GM19467 (cell line): ENCODE measurements at regions not wholly inside any gene's neighbourhood (a gene's known extent, or its start where the extent isn't known, plus 50 kb on each side); places are given as distances from the start of the nearest gene placed in this dataset.

Experiments used
- ATAC-seq: cut with Tn5 transposase; IDR thresholded peaks from one replicate; pipeline ENCODE4 v1.9.1; 2021; ENCODE audit warnings: mild to moderate bottlenecking, moderate library complexity; ENCODE audit not compliant: unreplicated experiment

DNA sequence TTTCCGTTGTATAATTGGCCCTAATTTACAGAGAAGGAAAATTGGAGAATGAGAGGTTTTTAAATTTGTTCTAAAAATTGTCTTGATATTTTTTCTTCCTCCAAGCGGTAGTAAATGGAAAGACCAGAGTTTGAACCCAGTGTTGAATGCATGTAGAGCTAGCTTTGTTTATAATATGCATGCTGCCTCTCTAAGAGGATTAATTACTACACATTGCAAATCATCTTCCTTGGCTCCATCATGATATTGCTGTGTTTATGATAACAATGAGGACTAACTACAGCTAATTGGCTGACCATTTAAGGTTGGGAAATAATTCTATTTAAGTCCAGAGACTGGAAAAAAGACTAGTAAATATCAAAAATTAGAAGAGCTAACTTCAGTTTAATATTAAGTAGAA lies 338.5 kb downstream of the PLK2 start:
- ATAC-seq = no peak

DNA sequence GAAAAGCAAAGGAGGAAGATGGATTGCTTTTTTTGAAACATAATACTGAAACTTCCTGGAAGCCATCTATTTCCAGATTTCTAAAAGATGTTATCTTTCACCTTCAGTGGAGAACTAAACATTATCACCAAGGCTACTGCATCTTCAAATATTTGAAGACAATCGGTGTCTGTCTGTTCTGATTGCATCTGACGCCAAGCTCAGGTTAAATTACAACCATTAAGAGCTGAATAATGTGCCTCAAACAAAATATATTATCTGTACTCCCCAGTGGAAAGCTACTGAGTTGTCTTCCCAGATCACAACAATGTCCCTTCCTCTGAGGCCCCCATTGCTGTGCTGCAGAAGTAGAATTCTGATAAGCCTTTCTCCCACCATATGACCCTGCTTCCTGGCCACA lies 342.3 kb downstream of the PLK2 start:
- ATAC-seq = no peak

DNA sequence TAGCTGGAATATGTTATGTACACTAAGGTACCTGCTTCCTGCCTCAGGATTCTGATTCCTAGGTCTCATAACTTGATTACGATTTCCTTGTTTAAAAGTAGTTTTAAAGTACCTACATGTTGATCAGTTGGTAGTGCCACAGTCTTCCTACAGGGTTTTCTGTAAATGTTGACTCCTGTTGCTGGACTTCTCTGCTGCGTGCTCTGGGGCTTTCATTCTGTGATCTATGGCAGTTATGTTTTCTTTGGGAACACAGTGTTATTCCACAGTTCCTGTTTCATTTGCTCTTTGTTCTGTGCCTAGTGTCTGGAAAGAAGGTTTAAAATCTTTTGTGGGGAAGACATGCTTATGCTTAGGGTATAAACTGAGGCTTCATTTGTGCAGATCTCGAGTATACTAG lies 343.5 kb downstream of the PLK2 start:
- no peak for ATAC-seq

DNA sequence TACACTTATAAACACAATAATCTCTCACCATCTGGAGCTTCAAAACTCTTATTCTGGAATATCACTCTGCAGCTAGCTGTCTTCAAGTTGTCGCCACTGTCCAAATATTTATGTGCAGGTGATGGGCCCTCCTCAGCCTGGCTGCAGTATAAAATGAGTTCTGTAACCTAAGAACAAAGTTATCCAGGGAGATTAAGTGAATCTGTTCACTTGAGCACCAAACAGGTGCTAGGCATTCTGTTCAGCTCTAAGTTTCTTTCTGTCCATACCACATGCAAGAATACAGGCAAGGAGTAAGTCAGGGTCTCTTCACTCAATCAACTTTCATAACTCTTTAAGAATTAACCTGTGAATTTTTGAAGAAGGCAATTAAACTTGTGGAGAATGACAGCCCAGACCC lies 344.1 kb downstream of the PLK2 start:
- no peak for ATAC-seq

DNA sequence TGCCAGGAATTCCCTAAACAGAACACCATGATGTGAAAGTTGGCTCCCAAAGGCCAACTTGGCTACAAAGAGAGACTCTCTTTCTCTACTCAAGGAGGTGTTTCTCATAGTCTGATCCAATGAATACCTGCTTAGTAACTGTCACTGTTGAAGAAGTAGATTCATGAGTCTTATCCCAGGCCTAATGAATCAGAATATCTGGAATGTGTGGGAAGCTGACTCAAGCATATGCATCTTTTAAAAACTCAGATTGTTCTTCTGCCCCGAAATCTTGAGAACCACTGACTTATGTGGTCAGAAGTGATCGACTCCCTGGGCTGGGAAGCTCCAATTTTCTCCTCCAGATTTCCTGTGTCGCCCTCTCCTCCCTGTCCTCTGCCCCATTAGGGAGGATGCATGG lies 345.6 kb downstream of the PLK2 start:
- no peak for ATAC-seq

DNA sequence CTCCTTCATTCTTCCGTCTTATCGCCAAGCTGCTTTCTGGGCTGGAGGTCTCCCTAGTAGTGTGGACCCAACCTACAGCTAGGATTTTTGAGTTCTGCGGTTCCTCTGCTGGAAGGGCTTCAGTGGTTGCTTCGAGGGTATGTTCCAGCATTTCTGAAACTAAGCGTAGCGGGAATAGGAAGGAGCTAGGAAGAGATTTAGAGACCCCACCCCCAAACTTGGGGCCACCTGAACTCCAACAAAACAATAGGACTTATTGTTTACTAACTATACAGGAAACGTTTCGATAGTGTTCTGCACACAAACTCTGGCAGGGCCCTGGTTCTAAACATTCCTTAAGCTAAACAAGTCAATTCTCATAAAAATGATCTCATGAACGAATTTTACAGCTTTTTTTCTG lies 346.7 kb downstream of the PLK2 start:
- ATAC-seq = no peak

DNA sequence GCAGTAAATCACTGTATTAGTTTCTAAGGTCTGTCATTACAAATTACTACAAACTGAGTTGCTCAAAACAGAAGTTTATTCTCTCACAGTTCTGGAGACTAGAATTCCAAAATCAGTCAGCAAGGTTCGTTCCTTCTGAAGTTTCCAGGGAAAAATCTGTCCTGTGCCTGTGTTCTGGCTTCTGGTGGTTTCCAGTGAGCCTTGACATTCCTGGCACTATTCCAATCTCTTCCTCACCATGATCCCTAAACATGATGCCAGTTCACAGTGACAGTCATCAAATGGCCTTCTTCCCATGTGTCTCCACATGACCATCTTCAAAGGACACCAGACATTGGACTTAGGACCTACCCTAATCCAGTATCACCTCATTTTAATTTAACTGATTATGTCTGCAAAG lies 351.4 kb downstream of the PLK2 start:
- no peak for ATAC-seq

DNA sequence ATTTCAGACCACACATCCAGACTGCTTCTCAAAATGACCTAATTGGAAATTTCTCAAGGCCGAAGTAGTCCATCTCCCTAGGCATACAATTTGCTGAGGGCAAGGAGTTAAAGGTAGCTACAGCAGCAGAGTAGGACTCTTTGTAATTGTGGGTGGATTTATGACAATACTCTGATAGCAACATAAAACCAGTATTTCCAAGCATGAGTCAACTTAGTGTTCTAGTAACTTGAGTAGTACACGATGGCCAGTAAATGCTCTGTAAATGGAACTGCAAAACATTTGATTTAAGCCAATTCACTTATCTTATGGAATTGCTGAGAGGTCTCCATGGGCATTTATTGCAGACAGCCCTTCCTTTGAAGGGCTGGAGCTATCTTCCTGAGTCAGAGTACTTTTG lies 352.2 kb downstream of the PLK2 start:
- ATAC-seq = no peak

DNA sequence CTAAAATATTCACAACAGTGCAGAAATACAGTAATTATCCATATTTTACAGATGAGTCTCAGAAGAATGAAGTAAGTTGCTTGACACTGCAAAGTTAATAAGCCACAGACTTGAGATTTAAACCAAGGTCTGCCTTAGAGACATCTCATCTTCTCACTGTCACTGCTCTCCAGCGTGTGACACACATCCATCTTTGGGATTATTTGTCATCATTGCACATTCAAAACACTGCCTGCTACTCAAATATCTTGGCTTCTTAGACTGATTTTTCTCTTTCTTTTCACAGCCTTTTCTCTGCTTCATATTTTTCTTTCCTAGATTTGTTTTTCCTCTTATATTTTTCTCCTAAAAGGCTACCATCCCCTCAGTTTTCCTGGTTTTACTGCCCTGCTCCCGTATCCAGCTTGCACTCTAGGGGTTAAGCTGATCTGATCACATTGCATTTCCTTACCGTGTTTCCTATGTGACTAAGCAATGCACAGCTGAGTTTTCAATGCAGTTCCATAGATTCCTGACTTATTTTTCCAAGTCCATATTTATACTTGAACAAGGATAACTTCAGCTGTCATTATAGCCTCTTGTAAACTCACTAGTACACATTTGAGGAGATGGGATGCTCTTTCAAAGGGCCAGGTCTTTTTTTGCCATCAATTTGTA lies 353.0 kb downstream of the PLK2 start:
- no peak for ATAC-seq

DNA sequence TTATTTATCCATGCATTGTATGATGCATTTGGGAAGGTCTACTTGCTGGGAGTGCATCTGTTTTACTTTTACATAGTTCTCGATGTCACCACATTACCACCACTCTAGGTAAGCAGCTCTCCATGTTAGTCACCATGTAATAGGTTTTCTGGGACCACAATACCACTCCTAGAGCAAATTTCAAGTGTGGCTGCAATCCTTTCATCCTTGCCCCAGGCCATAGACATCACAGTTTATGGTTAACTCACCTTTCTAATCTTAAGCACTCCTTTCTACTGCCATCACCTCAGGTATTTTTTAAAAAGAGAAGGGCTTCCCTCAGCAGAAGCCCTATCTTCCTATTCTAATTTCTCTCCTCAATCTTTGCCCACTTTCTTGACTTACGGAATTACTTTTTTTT lies 354.1 kb downstream of the PLK2 start:
- ATAC-seq = no peak

DNA sequence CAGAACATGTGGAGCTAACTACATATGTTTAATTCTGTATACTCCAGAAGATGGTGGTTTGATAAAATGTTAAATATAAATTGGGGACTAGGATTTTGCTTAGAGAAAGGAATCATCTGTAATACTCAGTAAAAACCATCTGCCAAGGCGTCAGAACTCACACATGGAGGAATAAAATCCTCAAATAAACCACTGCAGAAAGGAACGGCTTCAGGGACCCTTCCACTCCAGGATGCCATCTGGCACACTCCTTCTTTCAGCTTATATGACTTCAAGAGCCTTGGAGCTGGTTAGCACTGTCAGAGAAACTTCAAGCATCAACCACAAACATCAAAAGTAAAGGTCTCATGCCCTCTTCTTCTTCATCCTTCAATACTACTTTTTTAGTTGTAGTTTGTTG lies 360.6 kb downstream of the PLK2 start:
- no peak for ATAC-seq

DNA sequence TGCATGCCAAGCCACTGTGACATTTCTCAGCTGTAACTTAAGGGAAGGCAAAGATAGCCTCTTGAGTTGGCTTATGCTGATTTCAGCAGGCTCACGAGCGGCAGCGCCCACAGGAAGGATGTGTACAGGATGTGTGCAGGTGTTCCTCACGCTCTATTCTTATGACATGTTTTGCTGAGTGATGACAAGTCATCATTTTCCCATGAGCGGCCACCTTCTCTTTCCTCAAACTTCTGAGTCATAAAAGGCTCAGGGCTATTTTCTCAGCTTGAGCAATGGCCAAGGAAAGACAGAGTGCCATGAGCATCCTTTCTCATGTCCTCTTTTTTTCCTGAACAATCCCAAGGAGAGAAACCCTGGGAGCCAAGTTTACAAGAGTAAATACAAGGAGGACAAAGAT lies 365.9 kb downstream of the PLK2 start:
- no peak for ATAC-seq

DNA sequence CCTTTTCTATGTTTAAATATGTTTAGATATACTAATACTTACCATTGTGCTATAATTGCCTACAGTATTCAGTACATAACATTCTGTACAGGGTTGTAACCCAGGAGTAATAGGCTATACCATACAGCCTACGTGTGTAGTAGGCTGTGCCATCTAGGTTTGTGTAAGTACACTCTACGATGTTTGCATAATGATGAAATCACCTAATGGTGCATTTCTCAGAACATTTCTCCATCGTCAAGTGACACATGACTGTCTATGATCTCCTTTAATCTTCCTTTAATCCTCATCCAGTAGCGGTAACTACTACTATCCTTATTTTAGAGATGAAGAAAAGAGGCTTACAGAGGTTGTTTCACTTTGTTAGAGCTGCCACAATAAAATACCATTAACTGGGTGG lies 369.2 kb downstream of the PLK2 start:
- ATAC-seq = no peak

DNA sequence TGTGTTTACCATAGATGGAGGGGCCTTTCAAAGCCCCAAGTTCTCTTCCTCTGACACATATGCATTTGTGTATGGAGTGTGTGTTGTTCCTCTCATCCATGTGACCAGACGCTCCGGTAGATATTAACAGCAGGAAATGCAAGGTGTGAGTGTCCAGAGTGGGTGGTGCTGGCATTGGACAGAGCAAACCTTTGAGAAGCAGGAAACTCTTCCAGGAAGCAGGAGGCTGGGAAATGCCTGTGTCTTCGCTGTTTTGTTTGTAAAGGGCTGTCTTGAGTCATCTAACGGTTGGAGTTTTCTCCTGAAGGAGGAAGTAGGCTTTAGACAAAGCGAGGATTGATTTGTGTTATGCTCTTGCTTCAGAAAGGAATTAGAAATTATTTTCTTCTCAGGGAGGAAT lies 370.9 kb downstream of the PLK2 start:
- ATAC-seq = no peak

DNA sequence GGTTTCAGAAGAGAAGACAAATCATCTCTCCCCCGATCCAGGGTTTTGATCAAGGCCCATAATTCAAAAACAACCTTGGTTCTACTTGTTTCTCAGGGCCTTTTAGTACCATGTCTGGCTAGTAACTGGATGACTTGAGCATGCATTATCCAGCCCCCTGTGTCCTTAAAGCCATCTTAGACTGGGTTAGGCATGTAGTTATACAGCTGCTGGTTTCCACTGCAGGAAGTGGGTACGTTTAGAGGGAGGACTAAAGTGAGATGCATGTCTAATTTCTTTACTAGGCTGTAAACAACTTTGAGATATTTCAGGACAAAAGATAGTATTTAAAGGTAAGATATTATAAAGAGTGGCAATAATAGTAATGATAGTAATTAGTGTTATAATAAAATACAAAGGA lies 372.0 kb downstream of the PLK2 start:
- ATAC-seq = no peak

DNA sequence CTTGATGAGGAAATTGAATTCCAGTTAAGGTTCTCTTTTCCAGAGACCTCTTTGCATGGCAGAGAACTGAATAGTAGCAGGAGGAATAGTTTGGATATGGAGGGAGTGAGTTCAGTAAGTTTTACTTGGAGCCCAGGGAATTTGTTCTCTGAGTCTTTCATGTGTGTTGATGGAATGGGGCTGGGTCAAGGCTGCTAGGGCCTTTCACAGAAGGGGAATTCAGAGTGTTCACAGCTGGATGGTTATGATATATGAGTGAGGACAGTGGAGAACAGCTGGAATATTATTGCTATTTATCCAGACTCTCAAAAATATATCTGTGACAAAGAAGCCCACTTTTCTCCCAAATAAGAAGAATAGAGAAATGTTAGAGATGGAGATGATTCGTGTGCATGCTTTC lies 372.8 kb downstream of the PLK2 start:
- no peak for ATAC-seq

DNA sequence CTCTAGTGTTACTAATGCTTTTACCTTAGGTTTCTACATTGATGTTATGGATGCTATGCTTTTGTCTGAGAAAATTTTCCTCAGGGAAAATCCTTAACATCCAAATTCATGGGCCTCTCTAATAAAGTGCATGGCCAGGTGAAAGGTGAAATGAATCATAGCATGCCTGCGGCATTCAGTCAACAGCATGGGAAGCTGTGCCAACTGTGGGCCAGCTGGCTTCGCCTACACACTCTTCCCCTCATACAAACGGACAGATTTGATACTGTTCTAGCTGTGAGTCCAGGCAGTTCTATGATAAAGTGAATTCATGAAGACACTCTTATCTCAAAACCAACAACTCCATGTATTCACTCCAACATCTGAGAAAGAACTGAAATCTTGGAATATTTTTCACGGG lies 374.1 kb downstream of the PLK2 start:
- no peak for ATAC-seq

DNA sequence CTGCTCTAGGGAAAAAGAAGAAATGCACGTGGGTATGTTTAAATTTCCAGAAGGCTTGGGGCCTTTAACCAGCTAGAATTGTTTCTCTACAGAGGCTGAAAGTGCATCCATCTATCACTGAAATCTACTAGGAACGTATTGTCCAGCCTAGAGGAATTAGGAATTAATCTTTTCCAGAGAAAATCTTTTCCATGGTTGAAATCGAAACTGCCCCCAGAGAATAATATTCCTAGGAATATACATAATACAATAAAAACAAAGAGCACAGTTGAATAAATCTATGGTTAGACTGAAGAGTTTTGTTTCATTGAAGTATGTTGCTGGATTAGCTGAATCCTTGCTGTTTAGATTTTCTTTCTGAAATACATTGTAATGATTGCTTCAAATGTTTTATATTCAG lies 378.5 kb downstream of the PLK2 start:
- no peak for ATAC-seq

DNA sequence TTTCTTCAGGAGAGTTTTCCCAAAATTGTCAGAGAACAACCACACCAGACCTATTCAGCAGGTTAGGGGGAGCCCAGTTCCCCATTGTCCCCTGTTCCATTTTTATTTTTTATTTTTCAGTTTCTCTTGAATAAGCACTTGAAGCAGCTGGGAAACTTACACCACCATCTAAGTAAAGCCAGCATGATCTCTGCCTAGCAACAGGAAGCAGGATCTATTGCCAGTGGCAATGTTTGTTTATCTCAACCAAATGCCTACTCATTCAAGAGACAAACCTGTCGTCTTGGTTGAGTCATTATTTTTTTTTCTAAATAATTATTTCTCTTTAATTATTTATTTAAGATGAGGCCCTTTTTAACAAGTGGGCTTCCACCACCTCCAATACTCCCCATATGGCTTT lies 379.3 kb downstream of the PLK2 start:
- no peak for ATAC-seq

DNA sequence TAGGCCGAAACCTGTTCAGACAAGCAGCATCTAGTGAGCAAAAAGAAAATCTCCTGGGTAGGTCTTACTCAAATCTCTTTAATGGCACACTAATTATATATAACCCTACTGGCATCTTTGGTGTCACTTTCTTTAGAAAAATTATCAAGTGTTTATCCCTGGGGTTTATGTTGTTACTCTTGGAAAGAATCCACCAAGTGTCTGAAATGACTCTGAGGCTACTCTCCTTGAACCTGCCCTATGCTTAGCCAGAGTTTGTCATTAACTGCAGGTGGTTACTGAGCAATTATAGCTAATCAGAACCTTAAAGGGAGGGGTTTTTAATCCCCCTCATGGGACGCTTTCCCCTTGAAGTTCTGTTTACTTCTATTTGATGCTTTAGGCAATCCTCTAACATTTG lies 381.9 kb downstream of the PLK2 start:
- ATAC-seq = no peak

DNA sequence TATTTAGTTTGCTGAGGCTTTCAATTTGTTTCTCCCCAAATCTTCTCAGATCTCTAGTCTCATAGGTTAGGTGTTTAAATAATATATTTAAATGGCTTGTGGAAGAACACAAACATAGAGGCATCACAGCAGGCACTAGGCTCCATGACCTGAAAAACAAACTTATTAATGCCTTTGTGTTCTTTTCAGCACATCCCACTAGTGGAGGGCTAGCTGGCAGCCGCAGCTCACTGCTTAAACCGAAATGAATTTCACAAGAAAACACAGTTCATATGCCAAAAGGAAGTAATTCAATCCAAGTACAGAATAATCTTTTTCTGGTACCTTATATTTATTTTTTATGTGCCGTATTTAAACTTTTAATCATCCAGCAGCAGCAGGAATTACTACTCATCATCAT lies 382.5 kb downstream of the PLK2 start:
- ATAC-seq = no peak

DNA sequence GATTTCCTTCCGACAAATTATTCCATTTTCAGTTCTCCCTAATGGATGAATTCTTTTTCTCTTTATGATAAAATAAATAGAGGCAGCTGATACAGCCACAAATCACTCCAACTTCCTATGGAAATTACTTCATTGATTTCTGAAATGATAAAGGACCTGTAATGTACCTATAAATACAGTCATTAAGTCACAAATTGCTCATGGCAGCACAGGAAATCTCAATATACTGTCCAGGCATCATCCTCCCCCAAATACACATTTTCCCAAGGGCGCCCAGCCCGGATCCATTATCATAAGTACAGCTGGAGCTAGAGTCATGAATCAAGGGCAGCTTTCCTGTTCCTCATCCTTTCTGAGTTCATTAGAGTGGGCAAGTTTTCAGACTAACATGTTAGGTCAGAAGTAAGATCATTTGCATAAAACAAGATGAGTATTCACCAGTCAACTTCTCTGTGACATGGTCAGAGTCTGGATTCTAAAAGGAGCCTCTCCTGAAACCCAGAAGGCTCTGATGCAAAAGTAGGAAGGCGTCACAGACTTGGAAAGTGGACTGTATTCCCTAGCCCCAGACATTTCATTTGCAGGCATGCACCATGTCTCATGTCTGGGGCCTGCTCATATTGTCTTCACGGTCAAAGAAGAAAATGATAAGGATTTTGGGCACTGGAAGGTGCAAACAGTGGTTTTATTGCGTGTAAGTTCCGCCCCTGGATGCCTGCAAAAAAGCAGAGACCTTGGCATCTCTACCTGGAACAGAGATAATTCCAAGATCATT lies 383.2 kb downstream of the PLK2 start:
- no peak for ATAC-seq

DNA sequence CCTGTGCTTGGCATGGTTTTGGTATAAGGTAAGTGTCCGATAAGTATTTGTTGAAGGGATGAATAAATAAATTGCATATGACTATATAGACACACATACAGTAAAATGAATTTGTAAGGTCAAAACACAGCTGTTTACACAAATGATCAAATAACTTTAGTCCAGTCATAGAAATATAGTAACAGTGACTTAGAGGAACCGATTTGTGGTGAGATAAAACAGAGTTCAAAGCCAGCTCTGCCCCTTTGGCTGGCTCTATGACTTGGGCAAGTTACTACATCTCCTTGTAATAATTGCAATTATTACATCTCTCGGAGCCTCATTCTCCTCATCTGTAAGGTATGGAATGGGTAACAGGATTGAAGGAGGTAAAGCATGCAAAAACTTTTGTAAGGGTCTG lies 384.0 kb downstream of the PLK2 start:
- no peak for ATAC-seq
